ENCODE measurements at regions not wholly inside any gene's neighbourhood (a gene's known extent, or its start where the extent isn't known, plus 50 kb on each side); places are given as distances from the start of the nearest gene placed in this dataset.

DNA sequence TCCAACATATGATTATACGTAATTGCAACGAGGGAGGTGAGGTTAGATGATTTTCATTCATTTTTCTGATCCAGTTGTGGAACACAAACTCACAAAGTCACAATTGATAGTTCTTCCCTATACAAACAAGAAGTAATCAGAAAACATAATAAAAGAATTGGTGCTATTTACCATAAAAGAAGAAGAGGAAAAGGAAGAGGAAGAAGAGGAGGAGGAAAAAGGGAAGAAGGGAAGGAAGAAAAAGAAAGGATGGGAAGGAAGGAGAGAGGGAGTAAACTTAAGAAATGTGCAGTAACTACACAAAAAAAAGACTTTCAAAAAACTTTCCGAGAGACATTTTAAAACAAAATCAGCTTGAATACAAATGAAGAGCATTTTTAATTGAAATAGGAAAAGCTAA is 65.0 kb downstream of the CCDC71L start:
- TF ChIP-seq BACH2 (CRISPR knock-in tag; IDR thresholded peaks at IDR 0.05; ENCODE audit: borderline replicate concordance) (no peak), CSDC2 (CRISPR knock-in tag; IDR thresholded peaks at IDR 0.05) (no peak), ARNTL (CRISPR knock-in tag; IDR thresholded peaks at IDR 0.05; ENCODE audit: borderline replicate concordance, low read depth) (no peak), RARB (CRISPR knock-in tag; IDR thresholded peaks at IDR 0.05) (no peak), ZNF565 (CRISPR knock-in tag; conservative IDR thresholded peaks at IDR 0.05; ENCODE audit: low read depth) (no peak)
- TF ChIP-seq, protein P1, sequence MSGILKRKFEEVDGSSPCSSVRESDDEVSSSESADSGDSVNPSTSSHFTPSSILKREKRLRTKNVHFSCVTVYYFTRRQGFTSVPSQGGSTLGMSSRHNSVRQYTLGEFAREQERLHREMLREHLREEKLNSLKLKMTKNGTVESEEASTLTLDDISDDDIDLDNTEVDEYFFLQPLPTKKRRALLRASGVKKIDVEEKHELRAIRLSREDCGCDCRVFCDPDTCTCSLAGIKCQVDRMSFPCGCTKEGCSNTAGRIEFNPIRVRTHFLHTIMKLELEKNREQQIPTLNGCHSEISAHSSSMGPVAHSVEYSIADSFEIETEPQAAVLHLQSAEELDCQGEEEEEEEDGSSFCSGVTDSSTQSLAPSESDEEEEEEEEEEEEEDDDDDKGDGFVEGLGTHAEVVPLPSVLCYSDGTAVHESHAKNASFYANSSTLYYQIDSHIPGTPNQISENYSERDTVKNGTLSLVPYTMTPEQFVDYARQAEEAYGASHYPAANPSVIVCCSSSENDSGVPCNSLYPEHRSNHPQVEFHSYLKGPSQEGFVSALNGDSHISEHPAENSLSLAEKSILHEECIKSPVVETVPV (CRISPR knock-in tag; IDR thresholded peaks at IDR 0.05) = no peak
- TF ChIP-seq, protein P2, sequence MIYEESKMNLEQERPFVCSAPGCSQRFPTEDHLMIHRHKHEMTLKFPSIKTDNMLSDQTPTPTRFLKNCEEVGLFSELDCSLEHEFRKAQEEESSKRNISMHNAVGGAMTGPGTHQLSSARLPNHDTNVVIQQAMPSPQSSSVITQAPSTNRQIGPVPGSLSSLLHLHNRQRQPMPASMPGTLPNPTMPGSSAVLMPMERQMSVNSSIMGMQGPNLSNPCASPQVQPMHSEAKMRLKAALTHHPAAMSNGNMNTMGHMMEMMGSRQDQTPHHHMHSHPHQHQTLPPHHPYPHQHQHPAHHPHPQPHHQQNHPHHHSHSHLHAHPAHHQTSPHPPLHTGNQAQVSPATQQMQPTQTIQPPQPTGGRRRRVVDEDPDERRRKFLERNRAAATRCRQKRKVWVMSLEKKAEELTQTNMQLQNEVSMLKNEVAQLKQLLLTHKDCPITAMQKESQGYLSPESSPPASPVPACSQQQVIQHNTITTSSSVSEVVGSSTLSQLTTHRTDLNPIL (CRISPR knock-in tag; IDR thresholded peaks at IDR 0.05; ENCODE audit: low read depth) = no peak
- TF ChIP-seq, protein P3, sequence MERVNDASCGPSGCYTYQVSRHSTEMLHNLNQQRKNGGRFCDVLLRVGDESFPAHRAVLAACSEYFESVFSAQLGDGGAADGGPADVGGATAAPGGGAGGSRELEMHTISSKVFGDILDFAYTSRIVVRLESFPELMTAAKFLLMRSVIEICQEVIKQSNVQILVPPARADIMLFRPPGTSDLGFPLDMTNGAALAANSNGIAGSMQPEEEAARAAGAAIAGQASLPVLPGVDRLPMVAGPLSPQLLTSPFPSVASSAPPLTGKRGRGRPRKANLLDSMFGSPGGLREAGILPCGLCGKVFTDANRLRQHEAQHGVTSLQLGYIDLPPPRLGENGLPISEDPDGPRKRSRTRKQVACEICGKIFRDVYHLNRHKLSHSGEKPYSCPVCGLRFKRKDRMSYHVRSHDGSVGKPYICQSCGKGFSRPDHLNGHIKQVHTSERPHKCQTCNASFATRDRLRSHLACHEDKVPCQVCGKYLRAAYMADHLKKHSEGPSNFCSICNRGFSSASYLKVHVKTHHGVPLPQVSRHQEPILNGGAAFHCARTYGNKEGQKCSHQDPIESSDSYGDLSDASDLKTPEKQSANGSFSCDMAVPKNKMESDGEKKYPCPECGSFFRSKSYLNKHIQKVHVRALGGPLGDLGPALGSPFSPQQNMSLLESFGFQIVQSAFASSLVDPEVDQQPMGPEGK (CRISPR knock-in tag; IDR thresholded peaks at IDR 0.05; ENCODE audit: borderline replicate concordance) = no peak

All from SK-N-SH treated with all-trans-retinoic acid at 6 μM for 48 hours (cell line).